Left renal cortex interstitium (tissue), 4 donors: ENCODE measurements at regions not wholly inside any gene's neighbourhood (a gene's known extent, or its start where the extent isn't known, plus 50 kb on each side); places are given as distances from the start of the nearest gene placed in this dataset.

ENCODE experiments used
- DNase-seq, 4 donors: peaks; one replicate each; pipeline ENCODE4 v3.0.0-alpha.2; 2013; ENCODE audit warnings: low read depth in 4 of 4, low spot score in 2 of 4, missing footprints in 1 of 4

DNA sequence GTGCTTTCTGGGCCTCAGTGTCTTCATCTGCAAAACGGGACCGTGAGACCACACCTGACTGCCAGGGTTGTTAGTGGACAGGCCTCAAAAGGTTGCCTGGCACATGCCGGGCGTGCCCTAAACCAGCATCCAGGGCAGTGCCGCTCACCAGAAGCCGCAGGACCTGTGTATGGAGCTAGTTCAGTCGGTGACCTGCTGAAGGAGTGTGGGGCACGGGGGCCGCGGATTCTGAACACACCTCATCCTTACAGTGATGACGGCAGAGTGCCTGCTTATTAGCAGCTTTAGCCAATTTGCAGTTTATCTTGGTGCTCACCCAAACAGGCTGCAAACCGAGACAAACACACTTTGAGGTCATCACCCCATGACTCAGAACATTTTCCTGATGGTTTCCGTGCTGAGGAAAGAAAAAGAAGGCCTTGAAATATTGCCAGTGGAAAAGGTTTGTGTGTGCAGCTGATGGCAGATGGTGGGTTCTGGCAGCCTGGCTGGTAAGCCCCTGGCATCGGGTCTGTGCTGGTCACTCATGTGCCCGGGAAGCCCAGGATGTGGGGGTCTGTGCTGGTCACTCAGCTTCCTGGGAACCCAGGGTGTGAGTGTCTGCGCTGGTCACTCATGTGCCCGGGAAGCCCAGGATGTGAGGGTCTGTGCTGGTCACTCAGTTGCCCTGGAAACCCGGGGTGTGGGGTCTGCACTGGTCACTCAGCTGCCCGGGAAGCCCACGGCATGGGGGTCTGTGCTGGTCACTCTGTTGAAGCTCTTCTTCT, 153.8 kb downstream of the ERMARD start:
- no peak for DNase-seq

DNA sequence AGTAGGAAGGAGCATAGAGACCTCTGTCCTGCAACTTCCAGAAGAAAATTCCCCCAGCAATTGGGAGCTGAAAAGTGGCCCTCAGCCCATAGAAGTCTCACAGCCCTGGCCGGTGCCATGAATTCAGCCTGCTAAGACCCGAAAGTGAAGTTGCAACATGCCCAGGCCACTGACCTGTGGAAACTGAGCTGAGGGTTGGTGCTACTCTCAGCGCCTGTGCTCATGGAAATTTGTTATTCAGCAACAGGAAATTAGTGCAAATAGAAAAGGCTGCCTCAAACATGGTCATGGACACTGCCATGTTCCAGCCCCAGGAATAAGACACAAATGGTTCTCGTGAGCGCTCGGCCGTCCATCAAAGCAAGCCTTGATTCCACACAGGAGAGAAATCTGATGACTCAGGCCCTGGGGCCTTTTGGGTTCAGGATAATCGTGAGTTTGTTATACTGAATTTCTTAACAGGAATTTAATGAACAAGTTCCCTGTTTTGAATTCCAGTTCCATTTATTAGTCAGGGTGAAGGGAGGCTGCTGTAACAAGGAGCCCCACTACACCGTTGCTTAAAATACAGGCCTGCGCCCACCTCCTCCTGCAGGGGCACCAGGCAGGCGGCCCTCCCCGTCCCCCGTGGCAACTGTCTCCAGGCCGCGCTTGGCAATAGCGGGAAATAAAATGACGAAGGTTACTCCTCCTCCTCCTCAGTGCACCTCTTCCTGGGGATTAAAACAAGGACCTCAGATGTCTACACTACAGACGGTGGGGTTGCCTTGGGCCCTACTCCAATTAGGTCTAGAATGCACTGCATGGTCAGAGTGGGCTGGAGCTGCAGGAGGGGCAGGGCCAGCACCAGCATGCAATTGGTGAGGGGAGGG, 152.9 kb downstream of the ERMARD start:
- DNase-seq, result no peak

DNA sequence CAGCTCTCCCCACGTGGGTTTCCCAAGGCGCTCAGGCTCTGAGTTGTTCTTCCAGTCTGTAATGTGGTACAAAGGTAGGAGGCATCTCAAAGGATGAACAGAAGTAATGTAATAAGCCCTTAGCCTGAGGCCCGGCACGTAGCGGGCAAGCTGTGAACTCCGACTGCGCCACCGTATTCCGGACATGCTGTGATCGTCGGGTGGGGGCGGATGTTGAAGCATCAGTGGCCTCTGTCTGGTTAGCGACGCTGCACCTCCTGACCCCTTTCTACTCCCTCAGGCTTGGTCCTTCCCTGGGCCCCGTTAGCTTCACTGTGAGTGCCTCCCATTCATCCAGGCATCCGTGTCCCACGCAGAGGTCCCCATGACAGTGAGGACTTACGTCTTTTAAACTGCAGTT, 151.7 kb downstream of the ERMARD start:
- no peak for DNase-seq

DNA sequence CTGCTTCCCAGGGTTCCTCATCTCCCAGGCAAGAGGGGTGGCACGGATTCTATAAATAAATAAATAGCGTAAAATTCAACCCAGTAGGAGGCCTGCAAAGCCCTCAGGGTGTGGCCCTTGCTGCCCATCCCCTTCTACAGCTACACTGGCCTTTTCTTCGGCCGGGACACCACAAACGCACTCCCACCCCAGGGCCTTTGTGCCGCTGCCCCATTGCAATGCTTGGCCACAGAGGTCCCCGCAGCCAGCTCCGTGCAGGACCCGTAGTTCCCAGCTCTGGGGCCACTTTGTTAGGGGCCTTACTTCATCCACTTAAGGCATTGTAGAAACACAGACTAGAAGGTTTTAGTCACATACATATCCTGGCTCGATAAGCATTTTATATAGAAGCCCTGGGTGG, 151.2 kb downstream of the ERMARD start:
- no peak for DNase-seq

DNA sequence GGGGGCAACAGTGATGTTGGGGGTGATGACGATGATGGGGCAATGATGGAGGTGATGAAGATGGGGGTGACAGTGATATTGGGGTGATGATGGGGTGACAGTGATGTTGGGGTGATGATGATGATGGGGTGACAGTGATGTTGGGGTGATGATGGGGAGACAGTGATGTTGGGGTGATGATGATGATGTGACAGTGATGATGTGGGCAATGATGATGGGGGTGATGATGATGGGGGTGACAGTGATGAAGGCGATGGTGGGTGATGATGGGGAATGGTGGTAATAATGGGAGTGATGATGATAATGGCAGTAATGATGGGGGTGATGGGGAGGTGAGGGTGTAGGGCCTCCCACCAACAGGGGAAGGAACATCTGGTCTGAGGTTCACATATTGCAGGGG, 150.6 kb downstream of the ERMARD start:
- DNase-seq, result no peak

DNA sequence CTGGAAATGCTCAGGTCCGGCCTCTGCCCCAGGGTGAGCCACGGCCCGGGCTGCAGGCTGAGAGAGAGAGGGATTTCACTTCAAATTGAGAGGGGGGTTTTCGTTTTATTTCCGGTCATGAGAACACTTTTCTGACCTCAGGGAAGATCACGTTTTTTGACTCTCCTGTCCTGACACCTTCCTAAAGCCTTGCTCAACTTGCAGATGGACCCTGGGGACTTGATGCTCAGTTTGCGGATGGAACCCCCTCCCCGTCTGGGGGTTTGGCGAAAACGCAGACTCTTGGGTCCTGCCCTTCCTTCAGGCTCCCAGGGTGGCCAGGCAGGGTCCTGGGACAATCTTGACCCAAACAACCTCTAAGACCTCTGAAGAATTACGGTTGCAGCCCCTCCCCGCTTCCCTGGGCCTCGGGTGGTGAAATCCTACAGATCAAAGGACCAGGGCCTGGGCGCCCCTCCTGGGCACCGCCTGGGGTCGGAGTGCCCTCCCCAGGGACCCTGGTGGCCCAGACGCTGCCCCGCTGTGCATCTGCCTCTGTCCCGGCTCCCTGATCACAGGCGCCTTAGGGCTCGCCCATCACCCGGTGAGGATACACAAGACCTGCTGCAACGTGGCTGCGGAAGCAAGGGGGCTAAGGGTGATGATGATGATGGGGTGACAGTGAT, 148.2 kb downstream of the ERMARD start:
- DNase-seq, result no peak

DNA sequence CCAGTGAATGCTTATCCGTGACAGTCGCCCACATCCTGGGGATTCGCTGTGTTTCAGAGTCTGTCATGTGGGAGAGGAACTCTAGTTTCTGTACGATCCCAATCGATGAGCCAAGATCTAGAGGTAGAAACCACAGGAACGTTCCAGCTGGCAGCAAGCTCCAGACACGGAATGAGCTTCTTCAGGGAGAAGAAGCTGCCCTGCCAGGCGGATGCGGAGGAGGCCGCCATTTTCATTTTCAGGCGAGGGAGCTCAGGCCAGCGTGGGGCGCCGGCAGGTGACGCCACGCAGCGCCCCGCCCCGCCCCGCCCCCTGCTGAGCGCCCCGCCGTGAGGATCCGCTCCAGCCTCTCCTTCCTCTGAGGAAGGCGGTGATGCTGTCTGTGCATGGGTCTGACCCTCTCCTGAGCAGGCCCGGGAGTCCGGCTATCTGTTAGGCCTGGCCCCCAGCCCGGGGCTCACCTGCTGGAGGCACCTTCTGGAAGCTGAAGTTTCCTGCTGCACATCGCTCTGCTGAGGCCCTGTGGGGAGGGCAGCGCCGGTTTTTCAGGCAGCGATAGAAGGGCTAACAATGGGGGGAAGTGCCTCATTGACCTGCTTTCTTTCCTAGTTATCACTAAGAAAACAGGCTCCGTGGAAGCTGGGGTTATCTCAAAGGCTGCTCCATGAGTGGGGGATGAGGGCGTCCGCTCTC, 147.5 kb downstream of the ERMARD start:
- no peak for DNase-seq

DNA sequence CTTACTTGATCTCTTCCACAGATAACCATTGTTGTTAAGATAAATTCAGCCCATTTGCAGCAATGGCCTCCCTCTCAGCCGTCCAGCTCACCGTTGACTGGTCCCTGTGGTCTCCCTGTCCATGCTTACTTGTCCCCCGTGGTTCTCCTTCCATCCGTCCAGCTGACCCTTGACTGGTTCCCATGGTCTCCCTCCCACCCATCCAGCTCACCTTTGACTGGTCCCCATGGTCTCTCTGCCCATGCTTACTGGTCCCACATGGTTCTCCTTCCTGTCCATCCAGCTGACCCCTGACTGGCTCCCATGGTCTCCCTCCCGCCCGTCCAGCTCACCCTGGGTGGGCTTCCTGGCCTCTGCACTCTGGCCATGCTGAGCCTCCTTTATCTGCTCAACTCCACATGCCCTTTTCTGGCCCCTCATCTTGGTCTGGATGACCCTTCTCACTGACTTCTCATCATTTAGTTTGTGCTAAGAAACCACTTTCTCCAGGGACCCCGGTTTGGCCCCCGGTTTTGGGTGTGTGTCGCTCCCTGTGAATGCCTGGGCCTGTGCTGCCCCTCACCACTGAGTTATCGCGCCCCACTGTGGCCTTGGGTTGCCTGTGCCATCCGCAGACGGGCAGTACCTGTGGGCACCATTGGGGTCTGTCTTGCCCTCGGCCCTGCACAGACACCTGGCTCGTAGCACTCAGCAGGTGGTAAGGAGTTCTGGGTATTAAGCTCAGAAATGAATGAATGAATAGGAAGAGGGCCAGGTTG, 146.4 kb downstream of the ERMARD start:
- DNase-seq, result no peak

DNA sequence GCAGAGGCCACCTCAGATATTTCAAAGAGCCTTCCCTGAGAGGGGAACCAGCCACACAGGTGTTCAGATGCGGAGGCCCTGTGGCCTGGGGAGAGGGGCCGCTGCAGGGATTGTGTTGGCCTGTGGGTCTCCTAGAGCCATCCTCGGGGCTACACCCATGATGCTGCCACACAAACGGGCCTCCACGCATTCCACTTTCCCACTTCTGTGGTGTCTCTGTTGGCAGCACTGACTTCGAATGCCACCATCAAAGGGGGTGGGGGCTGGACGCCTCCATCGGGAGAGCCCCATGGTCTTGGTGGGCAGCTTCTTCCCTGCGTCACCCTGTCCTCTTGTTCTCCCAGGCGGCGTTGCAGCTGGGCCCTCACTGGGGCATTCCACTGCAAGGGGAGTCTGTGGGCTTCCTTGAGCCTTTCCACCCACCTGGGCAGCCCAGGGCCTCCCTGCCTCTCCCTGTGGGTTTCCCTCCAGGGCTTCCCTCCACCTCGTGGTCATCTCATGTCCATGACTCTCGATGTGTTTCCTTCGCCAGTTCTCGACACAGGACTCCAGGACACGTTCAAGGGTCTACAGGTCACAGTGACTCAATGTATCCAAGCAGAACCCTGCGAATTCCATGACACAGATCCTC, 145.5 kb downstream of the ERMARD start:
- no peak for DNase-seq

DNA sequence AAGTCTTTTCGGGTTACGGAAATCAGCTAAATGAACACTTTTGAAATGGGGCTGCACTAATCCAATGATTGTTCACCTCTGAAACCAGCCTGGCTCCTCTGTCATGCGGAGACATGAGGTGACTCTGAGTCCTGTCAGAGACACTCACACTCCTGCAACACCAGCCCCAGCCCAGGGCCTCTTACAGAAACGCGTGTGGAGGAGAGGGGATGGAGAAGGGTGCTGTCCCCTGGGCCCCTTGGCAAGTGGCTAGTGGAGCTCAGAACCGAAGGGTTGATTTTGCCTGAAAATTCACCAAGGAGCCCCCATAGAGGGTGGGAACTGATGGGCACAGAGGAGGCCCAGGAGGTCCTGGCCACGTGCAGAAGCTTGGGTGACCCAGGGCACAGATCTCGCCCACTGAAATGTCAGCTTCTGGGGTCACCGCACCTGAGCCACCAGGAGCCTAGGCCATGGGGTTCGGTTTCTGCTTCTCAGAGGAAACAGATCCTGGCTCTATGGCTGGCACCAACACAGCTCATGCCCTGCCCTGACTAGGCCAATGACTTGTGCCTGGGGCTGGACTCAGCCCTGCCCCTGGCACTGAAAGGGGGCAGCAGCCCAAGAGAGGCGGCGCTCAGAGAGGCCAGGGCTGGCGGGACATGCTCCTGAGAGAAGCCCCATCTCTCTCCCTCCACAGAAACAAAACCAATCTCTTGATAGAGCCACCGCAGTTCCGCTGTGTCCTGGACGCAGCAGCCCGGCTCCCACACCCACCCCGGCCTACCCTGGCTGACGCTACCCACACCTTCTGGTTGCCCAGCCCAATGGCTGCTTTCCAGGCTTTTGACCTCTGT, 144.7 kb downstream of the ERMARD start:
- no peak for DNase-seq

DNA sequence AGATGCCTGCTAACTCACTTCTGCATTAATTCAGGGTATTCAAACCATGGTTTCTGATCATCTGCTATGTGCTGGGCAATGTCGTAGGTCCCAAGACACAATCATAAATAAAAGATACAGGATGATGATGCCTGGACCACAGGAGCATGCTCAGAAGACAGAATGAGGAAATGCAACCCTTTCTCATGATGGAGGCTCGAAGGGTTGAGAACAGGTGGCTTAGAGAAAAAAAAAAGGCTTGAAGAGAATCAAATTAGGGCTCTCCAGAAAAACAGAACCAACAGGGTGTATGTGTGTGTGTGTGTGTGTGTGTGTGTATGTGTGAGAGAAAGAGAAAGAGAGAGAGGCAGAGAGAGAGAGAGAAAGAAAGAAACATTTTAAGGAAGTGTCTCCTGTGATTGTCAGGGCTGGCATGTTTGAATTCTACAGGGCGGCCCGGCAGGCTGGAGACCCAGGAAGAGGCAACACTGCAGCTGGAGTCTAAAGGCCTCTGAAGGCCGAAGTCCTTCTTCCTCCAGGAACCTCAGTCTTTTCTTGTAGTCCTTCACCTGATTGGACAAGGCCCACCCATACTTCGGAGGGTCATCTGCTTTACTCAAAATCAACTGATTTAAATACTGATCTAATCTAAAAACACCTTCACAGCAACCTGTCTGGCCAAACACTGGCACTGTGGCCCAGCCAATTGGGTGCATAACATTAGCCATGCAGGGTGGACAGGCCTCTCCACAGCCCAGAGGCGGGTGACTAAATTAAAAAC, 143.8 kb downstream of the ERMARD start:
- no peak for DNase-seq

DNA sequence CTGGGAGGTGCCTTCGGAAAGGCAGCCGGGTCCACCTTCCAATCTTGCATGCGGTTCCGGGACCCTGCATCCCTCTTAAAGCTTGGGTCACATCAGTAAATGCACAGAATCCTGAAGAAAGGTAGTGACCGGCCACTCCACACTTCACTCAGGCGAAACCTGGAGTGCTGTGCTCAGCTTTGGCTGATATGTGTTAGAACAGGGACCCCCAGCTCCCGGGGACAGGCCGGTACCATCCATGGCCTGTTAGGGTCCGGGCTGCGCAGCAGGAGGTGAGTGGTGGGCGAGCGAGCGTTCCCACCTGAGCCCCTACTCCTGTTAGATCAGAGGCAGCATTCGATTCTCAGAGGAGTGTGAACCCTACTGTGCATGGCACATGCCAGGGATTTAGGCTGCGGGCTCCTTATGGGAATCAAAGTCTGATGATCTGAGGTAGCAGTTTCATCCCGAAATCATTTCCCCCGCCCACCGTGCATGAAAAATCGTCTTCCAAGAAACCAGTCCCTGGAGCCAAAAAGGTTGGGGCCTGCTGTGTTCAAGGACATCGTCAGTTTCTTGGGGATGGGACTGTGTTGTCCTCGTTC, 143.0 kb downstream of the ERMARD start:
- no peak for DNase-seq

DNA sequence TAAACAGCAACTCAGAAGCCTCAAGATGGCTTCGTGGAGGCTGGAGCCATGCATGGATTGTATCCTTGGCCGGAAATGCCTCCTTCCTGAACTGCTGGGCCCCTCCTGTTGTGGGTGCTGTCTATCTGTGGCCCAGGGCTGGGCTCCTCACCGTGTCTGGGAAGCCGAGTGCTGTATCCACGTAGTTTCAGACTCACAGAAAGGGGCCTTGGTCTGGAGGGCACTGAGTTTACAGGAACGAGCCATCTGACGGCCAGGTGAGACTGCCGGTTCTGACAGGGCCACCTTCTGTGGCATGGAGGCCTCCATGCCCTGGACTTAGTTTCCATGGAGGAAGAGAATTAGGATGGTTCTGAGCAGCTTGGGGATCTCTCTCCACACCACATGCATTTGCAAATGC, 142.2 kb downstream of the ERMARD start:
- no peak for DNase-seq

DNA sequence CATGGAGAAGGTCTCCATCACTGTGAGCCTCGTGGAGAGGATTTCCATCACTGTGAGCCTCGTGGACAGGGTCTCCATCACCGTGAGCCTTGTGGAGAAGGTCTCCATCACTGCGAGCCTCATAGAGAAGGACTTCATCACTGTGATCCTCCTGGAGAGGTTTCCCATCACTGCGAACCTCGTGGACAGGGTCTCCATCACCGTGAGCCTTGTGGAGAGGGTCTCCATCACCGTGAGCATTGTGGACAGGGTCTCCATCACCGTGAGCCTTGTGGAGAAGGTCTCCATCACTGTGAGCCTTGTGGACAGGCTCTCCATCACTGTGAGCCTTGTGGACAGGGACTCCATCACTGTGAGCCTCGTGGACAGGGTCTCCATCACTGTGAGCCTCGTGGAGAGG, 140.4 kb downstream of the ERMARD start:
- no peak for DNase-seq

DNA sequence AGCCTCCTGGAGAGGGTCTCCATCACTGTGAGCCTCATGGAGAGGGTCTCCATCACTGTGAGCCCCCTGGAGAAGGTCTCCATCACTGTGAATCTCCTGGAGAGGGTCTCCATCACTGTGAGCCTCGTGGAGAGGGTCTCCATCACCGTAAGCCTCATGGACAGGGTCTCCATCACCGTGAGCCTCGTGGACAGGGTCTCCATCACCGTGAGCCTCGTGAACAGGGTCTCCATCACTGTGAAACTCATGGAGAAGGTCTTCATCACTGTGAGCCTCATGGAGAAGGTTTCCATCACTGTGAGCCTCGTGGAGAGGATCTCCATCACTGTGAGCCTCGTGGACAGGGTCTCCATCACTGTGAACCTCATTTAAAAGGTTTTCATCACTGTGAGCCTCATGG, 140.0 kb downstream of the ERMARD start:
- DNase-seq, result no peak

DNA sequence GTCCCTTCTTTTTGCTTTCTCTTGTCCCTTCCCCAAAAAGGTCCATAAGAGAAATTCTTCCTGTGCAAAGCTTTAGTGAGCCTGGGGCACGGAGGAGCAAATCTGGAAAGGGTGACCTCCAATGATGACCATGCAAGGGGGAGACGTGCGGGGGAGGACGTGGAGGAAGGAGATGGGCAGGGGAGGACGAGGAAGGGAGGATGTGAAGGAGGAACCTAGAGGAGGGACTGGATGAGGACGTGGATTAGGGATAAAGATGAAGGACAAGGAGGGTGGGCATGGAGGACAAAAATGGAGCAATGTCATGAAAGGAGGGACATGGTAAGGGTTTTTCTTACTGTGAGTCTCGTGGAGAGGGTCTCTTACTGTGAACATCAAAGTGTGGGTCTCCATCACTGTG, 139.5 kb downstream of the ERMARD start:
- DNase-seq, result no peak

DNA sequence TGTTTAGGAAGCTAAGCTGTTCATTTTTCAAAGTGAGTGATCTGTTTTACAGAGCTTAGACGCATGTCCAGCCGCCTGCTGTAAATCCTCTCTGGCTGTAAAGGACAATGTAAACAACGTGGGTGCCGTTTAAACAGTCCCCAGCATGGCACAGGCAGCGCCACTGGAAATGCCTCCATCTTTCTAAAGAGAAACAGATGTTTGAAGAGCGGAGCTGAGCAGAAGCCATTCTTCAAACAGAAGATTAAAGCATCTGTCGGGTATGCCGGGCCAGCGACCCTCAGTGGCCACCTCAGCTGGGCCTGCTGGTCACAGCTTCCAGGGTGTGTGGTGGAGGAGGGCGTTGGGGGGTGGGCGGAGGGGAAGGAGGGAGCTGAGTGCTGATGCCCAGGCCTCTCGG, 138.6 kb downstream of the ERMARD start:
- no peak for DNase-seq
